Tibial nerve (tissue), 4 donors: ENCODE measurements at regions not wholly inside any gene's neighbourhood (a gene's known extent, or its start where the extent isn't known, plus 50 kb on each side); places are given as distances from the start of the nearest gene placed in this dataset.

Experiments used
- DNase-seq, 2 donors: peaks; one replicate each; pipeline ENCODE4 v3.0.0-alpha.2; 2019; ENCODE audit warnings: low spot score in 2 of 2
- H3K27ac ChIP-seq, 4 donors: fragments of 200-600 bp; sonication (generic) in 3 of 4; one replicate each; pipeline ENCODE4 v1.5.1; 2017 to 2019; ENCODE audit warnings: mild to moderate bottlenecking in 1 of 4
- H3K27me3 ChIP-seq, 2 donors: fragments of 200-600 bp; sonication (generic) in 1 of 2; one replicate each; pipeline versions ENCODE4 v1.5.1 to v1.6.0; 2017 to 2019
- H3K36me3 ChIP-seq, 3 donors: fragments of 200-600 bp; sonication (generic); one replicate each; pipeline ENCODE4 v1.5.1; 2018 to 2019
- H3K4me1 ChIP-seq, 4 donors: fragments of 200-600 bp; sonication (generic) in 3 of 4; one replicate each; pipeline ENCODE4 v1.5.1; 2017 to 2019
- H3K4me3 ChIP-seq, 4 donors: fragments of 200-600 bp; sonication (generic) in 3 of 4; one replicate each; pipeline ENCODE4 v1.5.1; 2017 to 2019; ENCODE audit warnings: mild to moderate bottlenecking in 1 of 4, moderate library complexity in 1 of 4
- H3K9me3 ChIP-seq, 4 donors: fragments of 200-600 bp; sonication (generic) in 3 of 4; one replicate each; pipeline ENCODE4 v1.5.1; 2017 to 2019
- EP300 ChIP-seq, 2 donors: sonication (generic); formaldehyde crosslinking; IDR thresholded peaks; one replicate each; pipeline ENCODE4 v1.6.1; 2017; ENCODE audit warnings: antibody characterized with exemption in 2 of 2, mild to moderate bottlenecking in 1 of 2
- POLR2A ChIP-seq, 2 donors: fragments of 450-650 bp; IDR thresholded peaks; one replicate each; pipeline ENCODE4 v1.6.1; 2017; ENCODE audit warnings: antibody characterized with exemption in 2 of 2, mild to moderate bottlenecking in 2 of 2, moderate library complexity in 2 of 2
- WGBS, 2 donors: methylation state at CpG; one replicate each; pipeline ENCODE4 v1.1.5; 2018; 5-methylcytosine and 5-hydroxymethylcytosine counted together
- TF ChIP-seq, protein P1 (sequence below), 5 experiments: fragments of 200-600 bp in 3 of 5; fragments of 450-650 bp in 2 of 5; sonication (generic) in 3 of 5; IDR thresholded peaks; one replicate each; pipeline ENCODE4 v1.5.1; 2016 to 2019; ENCODE audit warnings: antibody characterized with exemption in 5 of 5, mild to moderate bottlenecking in 3 of 5, moderate library complexity in 2 of 5

DNA sequence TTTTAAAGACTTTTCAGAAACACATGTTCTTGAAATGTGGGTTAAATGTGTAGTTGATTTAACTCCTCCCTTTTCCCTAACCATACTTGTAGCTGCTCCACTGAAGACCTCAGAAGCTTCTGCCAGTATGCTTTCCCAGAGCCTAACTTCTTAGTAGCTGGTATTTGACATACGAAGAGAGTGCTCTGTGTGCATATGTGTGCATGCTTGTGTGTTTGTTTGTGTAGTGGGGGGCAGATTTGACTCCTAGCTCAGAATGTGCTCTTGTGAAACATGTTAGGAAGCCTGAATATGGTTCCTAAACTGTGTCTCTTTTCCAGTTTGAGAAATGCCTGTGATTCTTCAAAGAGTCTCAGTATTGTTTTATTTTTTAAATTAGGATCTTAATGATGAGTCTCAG lies 420.4 kb downstream of the PCNX1 start:
- 52% methylated on average over 1 of the region's 1 CpG for WGBS, 2 donors
- Histone ChIP-seq H3K36me3 (no peaks in the 10 kb centered on the region), H3K4me3 (no peak overlapping the region), H3K27me3 (no peaks in the 10 kb centered on the region), H3K27ac (no peak overlapping the region), H3K9me3 (no peaks in the 10 kb centered on the region), H3K4me1 (peaks cover 0 to 72% (median 24%) of the 10 kb centered on the region in 4 donors)
- TF ChIP-seq POLR2A (IDR thresholded peaks at IDR 0.05) (no peak), EP300 (IDR thresholded peaks at IDR 0.05) (no peak)
- TF ChIP-seq, protein P1, sequence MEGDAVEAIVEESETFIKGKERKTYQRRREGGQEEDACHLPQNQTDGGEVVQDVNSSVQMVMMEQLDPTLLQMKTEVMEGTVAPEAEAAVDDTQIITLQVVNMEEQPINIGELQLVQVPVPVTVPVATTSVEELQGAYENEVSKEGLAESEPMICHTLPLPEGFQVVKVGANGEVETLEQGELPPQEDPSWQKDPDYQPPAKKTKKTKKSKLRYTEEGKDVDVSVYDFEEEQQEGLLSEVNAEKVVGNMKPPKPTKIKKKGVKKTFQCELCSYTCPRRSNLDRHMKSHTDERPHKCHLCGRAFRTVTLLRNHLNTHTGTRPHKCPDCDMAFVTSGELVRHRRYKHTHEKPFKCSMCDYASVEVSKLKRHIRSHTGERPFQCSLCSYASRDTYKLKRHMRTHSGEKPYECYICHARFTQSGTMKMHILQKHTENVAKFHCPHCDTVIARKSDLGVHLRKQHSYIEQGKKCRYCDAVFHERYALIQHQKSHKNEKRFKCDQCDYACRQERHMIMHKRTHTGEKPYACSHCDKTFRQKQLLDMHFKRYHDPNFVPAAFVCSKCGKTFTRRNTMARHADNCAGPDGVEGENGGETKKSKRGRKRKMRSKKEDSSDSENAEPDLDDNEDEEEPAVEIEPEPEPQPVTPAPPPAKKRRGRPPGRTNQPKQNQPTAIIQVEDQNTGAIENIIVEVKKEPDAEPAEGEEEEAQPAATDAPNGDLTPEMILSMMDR (IDR thresholded peaks at IDR 0.05): no peak
- DNase-seq: no peak

GRCh38 chr14:71328183-71328582 lies 420.9 kb downstream of the PCNX1 start:
- Histone ChIP-seq H3K36me3 (no peaks in the 10 kb centered on the region), H3K27ac (peak overlapping the region in 1 of 4 donors; percentile 16), H3K27me3 (no peaks in the 10 kb centered on the region), H3K4me1 (peaks cover 0 to 69% (median 22%) of the 10 kb centered on the region in 4 donors), H3K4me3 (no peak overlapping the region), H3K9me3 (no peaks in the 10 kb centered on the region)
- TF ChIP-seq EP300 (IDR thresholded peaks at IDR 0.05) (no peak), POLR2A (IDR thresholded peaks at IDR 0.05) (no peak)
- TF ChIP-seq, protein P1 (IDR thresholded peaks at IDR 0.05): no peak
- no peak for DNase-seq

DNA sequence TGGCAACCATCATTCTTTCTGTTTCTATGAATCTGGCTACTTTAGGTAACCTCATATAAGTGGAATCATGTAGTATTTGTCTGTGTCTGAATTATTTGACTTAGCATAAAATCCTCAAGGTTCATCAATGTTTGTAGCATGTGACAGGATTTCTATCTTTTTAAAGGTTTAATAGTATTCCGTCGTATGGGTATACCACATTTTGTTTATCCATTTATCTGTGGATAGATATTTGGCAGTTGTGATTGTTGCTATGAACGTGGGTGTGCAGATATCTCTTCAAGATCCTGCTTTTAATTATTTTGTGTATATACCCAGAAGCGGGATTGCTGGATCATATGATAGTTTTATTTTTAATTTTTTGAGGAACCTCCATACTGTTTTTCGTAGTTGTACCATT lies 421.7 kb downstream of the PCNX1 start:
- TF ChIP-seq, protein P1 (IDR thresholded peaks at IDR 0.05): no peak
- Histone ChIP-seq H3K4me3 (no peak overlapping the region), H3K4me1 (peaks cover 0 to 61% (median 18%) of the 10 kb centered on the region in 4 donors), H3K36me3 (no peaks in the 10 kb centered on the region), H3K27me3 (no peaks in the 10 kb centered on the region), H3K9me3 (no peaks in the 10 kb centered on the region), H3K27ac (no peak overlapping the region)
- DNase-seq: no peak
- 91 to 95% methylated on average over 5 of the region's 5 CpGs for WGBS, 2 donors

DNA sequence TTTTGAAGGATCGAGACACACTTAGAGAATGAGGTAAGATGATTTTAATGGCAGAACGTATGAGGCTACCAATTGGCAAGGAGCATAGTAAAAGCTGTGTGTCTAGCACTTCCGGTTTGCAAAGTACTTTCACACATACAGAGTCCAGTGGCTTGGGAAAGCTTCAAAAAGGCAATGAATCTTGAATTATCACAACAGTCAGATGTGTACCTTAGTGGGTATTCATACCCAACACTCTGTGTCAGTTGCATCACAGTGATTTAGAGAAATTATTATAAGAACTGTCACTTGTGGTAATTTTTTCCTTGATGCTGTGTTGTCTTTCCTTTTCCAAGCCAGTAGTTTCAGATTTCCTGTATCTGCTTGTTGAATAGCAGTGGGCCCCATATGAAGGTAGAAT lies 424.1 kb downstream of the PCNX1 start:
- Histone ChIP-seq H3K36me3 (no peaks in the 10 kb centered on the region), H3K27me3 (no peaks in the 10 kb centered on the region), H3K9me3 (no peaks in the 10 kb centered on the region), H3K27ac (no peak overlapping the region), H3K4me1 (peaks cover 0 to 41% (median 10%) of the 10 kb centered on the region in 4 donors), H3K4me3 (no peak overlapping the region)
- WGBS, 2 donors: 26 to 45% methylated on average over 3 of the region's 3 CpGs
- DNase-seq: no peak
- TF ChIP-seq POLR2A (IDR thresholded peaks at IDR 0.05) (no peak), EP300 (IDR thresholded peaks at IDR 0.05) (no peak)
- TF ChIP-seq, protein P1 (IDR thresholded peaks at IDR 0.05): no peak

DNA sequence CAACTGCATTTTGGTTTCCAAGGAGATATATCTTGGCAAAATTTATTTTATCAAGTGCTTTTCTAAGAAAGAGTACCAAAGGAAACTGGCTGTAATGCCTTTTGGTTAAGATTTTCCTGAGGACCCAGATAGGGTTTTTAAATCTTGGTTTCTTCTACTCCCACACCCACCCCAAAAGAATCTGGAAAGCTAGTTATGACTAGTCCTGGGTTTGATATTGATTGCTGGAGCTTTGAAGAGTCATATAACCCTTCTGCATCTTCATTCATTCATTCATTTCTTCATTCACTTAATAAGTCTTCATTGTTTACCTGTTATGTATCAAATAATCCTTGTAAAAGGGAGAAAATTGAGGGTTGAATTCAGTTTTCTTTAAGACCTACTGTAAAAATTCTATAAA lies 425.2 kb downstream of the PCNX1 start:
- DNase-seq: no peak
- Histone ChIP-seq H3K36me3 (no peaks in the 10 kb centered on the region), H3K4me1 (peaks cover 0 to 36% (median 10%) of the 10 kb centered on the region in 4 donors), H3K27me3 (no peaks in the 10 kb centered on the region), H3K27ac (no peak overlapping the region), H3K4me3 (no peak overlapping the region), H3K9me3 (no peaks in the 10 kb centered on the region)
- no peak for TF ChIP-seq EP300 (IDR thresholded peaks at IDR 0.05)

- DNase-seq: no peak
- Histone ChIP-seq H3K27ac (no peak overlapping the region), H3K9me3 (no peaks in the 10 kb centered on the region), H3K4me3 (no peak overlapping the region), H3K4me1 (peaks cover 0 to 23% (median 0%) of the 10 kb centered on the region in 4 donors), H3K36me3 (no peaks in the 10 kb centered on the region), H3K27me3 (no peaks in the 10 kb centered on the region)
- TF ChIP-seq EP300 (IDR thresholded peaks at IDR 0.05) (no peak), POLR2A (IDR thresholded peaks at IDR 0.05) (no peak)
- TF ChIP-seq, protein P1 (IDR thresholded peaks at IDR 0.05): no peak
- WGBS, 2 donors: 95 to 97% methylated on average over 1 of the region's 1 CpG
Observed at GRCh38 chr14:71333705-71334104, 426.4 kb downstream of the PCNX1 start.
